Endothelial cell (in vitro differentiated cells): ENCODE measurements at regions not wholly inside any gene's neighbourhood (a gene's known extent, or its start where the extent isn't known, plus 50 kb on each side); places are given as distances from the start of the nearest gene placed in this dataset.

ENCODE experiments used
- DNase-seq: peaks from one replicate; pipeline ENCODE4 v3.0.0; 2021; ENCODE audit warnings: low spot score
- H3K27ac Mint-ChIP-seq: one replicate; pipeline ENCODE4 v1.8.0; 2021; ENCODE audit warnings: mixed read lengths, inconsistent platforms; ENCODE audit not compliant: unreplicated experiment
- H3K27me3 Mint-ChIP-seq: one replicate; pipeline ENCODE4 v1.8.0; 2021; ENCODE audit warnings: mild to moderate bottlenecking, moderate library complexity, mixed read lengths, inconsistent platforms; ENCODE audit not compliant: unreplicated experiment
- H3K36me3 Mint-ChIP-seq: one replicate; pipeline ENCODE4 v1.8.0; 2021; ENCODE audit warnings: mild to moderate bottlenecking, low read depth, mixed read lengths, inconsistent platforms; ENCODE audit not compliant: unreplicated experiment
- H3K4me1 Mint-ChIP-seq: one replicate; pipeline ENCODE4 v1.8.0; 2021; ENCODE audit warnings: mild to moderate bottlenecking, mixed read lengths, inconsistent platforms; ENCODE audit not compliant: unreplicated experiment
- H3K4me3 Mint-ChIP-seq: one replicate; pipeline ENCODE4 v1.8.0; 2021; ENCODE audit warnings: mild to moderate bottlenecking, mixed read lengths, inconsistent platforms; ENCODE audit not compliant: unreplicated experiment
- H3K9me3 Mint-ChIP-seq: one replicate; pipeline ENCODE4 v1.8.0; 2021; ENCODE audit warnings: mixed read lengths, inconsistent platforms; ENCODE audit not compliant: unreplicated experiment
- TF ChIP-seq, protein P1 (sequence below): fragments of 200-600 bp; sonication (generic); IDR thresholded peaks from one replicate; pipeline ENCODE4 v1.5.0; 2021; ENCODE audit warnings: antibody characterized with exemption; ENCODE audit not compliant: unreplicated experiment

DNA sequence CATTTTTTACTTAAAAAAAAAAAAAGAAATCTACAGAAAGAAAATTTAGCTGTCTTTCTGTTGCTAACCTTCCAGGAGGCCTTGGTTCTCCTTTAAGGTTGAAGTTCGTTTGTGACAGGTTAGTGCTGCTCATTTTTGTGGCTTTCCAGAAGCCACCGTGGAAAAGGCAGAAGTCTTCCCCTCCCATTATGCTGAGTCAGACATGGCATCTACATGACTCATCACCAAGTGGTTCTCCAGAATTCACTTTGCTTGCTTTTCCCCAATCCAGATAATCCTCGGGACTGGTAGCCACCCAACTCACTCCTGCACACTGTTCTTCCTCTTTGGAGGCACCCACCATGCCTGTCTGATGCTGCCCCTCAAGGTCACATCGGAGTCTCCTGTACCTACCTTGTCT, 228.7 kb downstream of the PIK3C3 start:
- Mint-ChIP-seq H3K9me3 (no peaks in the 10 kb centered on the region), H3K4me3 (no peak overlapping the region), H3K4me1 (no peaks in the 10 kb centered on the region), H3K36me3 (no peaks in the 10 kb centered on the region), H3K27ac (no peak overlapping the region), H3K27me3 (peaks cover 4% of the 10 kb centered on the region)
- no peak for DNase-seq
- TF ChIP-seq, protein P1, sequence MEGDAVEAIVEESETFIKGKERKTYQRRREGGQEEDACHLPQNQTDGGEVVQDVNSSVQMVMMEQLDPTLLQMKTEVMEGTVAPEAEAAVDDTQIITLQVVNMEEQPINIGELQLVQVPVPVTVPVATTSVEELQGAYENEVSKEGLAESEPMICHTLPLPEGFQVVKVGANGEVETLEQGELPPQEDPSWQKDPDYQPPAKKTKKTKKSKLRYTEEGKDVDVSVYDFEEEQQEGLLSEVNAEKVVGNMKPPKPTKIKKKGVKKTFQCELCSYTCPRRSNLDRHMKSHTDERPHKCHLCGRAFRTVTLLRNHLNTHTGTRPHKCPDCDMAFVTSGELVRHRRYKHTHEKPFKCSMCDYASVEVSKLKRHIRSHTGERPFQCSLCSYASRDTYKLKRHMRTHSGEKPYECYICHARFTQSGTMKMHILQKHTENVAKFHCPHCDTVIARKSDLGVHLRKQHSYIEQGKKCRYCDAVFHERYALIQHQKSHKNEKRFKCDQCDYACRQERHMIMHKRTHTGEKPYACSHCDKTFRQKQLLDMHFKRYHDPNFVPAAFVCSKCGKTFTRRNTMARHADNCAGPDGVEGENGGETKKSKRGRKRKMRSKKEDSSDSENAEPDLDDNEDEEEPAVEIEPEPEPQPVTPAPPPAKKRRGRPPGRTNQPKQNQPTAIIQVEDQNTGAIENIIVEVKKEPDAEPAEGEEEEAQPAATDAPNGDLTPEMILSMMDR, result no peak

DNA sequence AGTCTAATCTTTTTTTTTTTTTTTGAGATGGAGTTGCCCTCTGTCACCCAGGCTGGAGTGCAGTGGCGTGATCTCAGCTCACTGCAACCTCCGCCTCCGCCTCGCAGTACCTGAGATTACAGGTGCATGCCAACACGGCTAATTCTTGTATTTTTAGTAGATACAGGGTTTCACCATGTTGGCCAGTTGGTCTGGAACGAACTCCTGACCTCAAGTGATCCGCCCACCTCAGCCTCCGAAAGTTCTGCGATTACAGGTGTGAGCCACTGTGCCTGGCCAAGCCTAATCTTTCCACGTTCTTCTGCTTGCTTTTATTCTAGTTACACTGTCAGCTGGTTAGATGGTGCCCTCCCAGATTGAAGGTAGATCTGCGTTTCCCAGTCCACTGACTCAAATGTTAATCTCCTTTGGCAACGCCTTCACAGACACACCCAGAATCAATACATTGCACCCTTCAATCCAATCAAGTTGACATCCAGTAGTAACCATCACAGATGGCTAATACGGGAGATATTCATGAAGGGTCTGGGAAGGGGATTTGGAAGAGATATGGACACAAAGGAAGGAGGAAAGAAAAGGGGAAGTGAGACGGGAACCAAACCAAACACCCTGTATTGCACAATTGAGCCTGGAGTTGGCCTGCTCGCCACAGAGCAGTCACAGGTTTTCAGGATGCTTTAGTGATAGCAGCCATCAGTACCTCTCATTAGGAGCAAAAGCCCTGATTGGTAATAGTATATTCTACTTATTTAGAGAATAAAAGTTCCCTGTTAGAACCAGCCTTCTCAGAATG, 229.8 kb downstream of the PIK3C3 start:
- Mint-ChIP-seq H3K4me3 (no peak overlapping the region), H3K27ac (no peak overlapping the region), H3K9me3 (peaks cover 8% of the 10 kb centered on the region), H3K36me3 (peaks cover 3% of the 10 kb centered on the region), H3K4me1 (no peaks in the 10 kb centered on the region), H3K27me3 (peaks cover 4% of the 10 kb centered on the region)
- no peak for DNase-seq
- TF ChIP-seq, protein P1, result no peak

DNA sequence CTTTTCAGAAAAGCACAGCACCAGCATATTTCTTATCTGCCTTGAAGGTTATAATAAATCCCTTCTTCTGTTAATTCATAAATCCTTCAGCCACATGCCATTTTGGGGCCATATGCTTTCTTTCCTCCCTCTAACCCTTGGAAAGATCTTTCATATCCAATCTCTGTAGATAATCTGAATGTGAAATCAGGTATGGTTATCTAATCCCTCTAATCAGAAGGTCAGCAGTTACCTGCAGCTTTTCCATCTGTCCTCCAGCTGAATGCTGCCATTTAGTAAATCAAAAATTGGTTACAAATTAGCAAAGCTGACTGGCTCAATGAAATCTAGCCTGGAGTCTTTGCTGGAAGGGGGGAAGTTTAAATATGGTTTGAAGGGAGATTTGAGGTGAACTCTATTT, 230.5 kb downstream of the PIK3C3 start:
- no peak overlapping the region for H3K4me3 Mint-ChIP-seq
- TF ChIP-seq, protein P1, result no peak
- no peaks in the 10 kb centered on the region for H3K4me1 Mint-ChIP-seq
- no peak overlapping the region for H3K27ac Mint-ChIP-seq
- H3K9me3 Mint-ChIP-seq, result peaks cover 8% of the 10 kb centered on the region
- H3K27me3 Mint-ChIP-seq, result peaks cover 4% of the 10 kb centered on the region
- DNase-seq, result no peak
- H3K36me3 Mint-ChIP-seq, result peaks cover 3% of the 10 kb centered on the region

DNA sequence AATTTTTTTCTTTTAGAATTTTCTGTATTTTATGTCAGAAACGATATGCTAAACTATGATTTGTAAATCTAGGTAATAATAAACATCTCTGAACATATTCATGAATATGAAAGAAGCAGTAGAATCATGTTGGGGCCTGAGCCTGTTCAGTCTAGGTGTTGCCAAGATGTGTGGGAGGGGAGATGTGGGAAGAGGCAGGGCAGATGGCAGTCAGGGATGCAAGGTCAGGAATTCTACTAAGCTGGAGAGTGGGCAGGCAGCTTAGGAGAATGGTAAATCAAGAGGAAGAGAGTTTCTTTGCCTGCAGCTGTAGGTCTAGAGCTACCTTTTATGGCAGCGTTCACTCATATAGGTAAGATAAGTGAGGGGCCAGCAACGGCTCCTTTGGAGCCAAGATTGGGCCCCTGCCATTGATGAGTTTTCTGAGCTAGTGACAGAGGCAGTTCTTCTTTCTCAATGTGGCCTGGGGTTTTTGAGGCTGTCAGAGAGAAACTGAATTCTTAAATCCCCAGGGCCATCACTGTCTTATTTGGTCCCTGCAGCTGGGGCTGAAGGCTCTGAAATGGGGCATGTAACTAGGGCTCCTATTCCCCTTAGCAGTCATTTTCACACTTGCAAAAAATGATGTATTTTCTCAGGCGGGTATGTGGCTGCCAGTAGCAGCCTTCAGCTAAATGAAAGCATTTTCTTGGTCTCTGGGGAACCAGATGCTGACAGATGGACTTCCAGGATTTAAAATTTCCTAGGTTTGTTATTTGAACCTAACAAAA, 232.8 kb downstream of the PIK3C3 start:
- TF ChIP-seq, protein P1, result no peak
- Mint-ChIP-seq H3K4me1 (no peaks in the 10 kb centered on the region), H3K9me3 (peaks cover 8% of the 10 kb centered on the region), H3K36me3 (peaks cover 3% of the 10 kb centered on the region), H3K27ac (no peak overlapping the region), H3K4me3 (no peak overlapping the region), H3K27me3 (peaks cover 4% of the 10 kb centered on the region)
- no peak for DNase-seq

DNA sequence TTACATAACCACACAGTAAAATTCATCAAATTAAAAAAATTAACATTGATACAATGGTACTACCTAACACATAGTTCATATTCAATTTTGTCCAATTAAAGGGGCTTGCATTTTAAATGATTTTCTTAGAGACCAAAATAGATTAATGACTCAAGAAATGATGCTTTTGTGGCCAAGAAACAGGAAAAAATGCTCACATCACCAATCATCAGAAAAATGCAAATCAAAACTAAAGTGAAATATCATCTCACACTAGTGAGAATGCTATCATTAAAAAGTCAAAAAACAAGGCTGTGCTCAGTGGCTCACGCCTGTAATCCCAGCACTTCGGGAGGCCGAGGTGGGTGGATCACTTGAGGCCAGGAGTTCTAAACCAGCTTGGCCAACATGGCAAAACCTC, 235.6 kb downstream of the PIK3C3 start:
- TF ChIP-seq, protein P1, result no peak
- DNase-seq, result no peak
- Mint-ChIP-seq H3K36me3 (peaks cover 3% of the 10 kb centered on the region), H3K4me3 (no peak overlapping the region), H3K27me3 (peaks cover 3% of the 10 kb centered on the region), H3K4me1 (no peaks in the 10 kb centered on the region), H3K9me3 (peaks cover 8% of the 10 kb centered on the region), H3K27ac (no peak overlapping the region)
